HepG2 (cell line): ENCODE measurements at regions not wholly inside any gene's neighbourhood (a gene's known extent, or its start where the extent isn't known, plus 50 kb on each side); places are given as distances from the start of the nearest gene placed in this dataset.

Experiments
- ATAC-seq: fragments of 200-7000 bp; cut with Tn5 transposase; 3 replicates; pipeline ENCODE4 v1.9.1; 2020; ENCODE audit warnings: mild to moderate bottlenecking, moderate library complexity
- BruUV-seq: library from RNA; stranded (reverse); fragments of 400-500 nt; replicated peaks from 2 replicates; lab custom pipeline; 2021; lab: Mats Ljungman, UMichigan
- CTCF ChIA-PET: fragments of 300-600 bp; formaldehyde crosslinking; extraction: SDS; loops from one replicate; lab custom pipeline; 2021; ENCODE audit warnings: low total read pairs, inconsistent platforms, low intra/inter-chr PET ratio; lab: Yijun Ruan, JAX
- POLR2A ChIA-PET: fragments of 350-600 bp; sonication (Branson Sonifier 250); formaldehyde crosslinking; loops from one replicate; lab custom pipeline; 2020; ENCODE audit warnings: antibody characterized with exemption, inconsistent platforms; lab: Yijun Ruan, JAX
- DNase-seq: peaks from one replicate; pipeline ENCODE4 v3.0.0-alpha.2; 2015; ENCODE audit warnings: low spot score
- FAIRE-seq: peaks from 3 replicates; lab custom pipeline; 2011; peaks lifted over from hg19 to GRCh38; lab: Jason Lieb, UNC
- H2AFZ ChIP-seq: one replicate; pipeline ENCODE4 v1.6.1; 2011; ENCODE audit warnings: low read length, inconsistent platforms
- H3K27ac ChIP-seq: fragments of 300-600 bp; 3 replicates; pipeline ENCODE4 v1.8.0; 2011; ENCODE audit warnings: mixed run types, mild to moderate bottlenecking, mixed read lengths, low read length, inconsistent platforms; ENCODE audit not compliant: insufficient read depth; ENCODE audit errors: extremely low read length
- H3K27me3 ChIP-seq, 2 experiments: fragments of 200-600 bp in 1 of 2; 2 replicates in 1 of 2; 3 replicates in 1 of 2; pipeline versions ENCODE4 v1.6.0 to v1.8.0; 2011; ENCODE audit warnings: low read length in 2 of 2, mild to moderate bottlenecking in 2 of 2, moderate library complexity in 2 of 2, inconsistent platforms in 1 of 2; ENCODE audit not compliant: insufficient read depth in 2 of 2, control insufficient read depth in 1 of 2
- H3K36me3 ChIP-seq, 2 experiments: fragments of 200-600 bp in 1 of 2; replicated peaks in 1 of 2; 2 replicates in 1 of 2; 3 replicates in 1 of 2; pipeline versions ENCODE4 v1.5.1 to v1.8.0; 2011; ENCODE audit warnings: low read length in 2 of 2, inconsistent platforms in 1 of 2; ENCODE audit not compliant: insufficient read depth in 2 of 2, control insufficient read depth in 1 of 2
- H3K4me1 ChIP-seq: 2 replicates; pipeline ENCODE4 v1.5.1; 2012; ENCODE audit warnings: low read length, inconsistent platforms; ENCODE audit not compliant: insufficient read depth
- H3K4me2 ChIP-seq: 2 replicates; pipeline ENCODE4 v1.6.0; 2011; ENCODE audit warnings: low read depth, low read length, inconsistent platforms
- H3K4me3 ChIP-seq, 3 experiments: fragments of 200-600 bp in 1 of 3; sonication (generic), shearing (Covaris generic) in 1 of 3; replicated peaks in 1 of 3; 2 replicates each; pipeline ENCODE4 v1.5.1; 2011 to 2016; ENCODE audit warnings: low read length in 3 of 3, inconsistent platforms in 2 of 3, low read depth in 2 of 3, mild to moderate bottlenecking in 2 of 3, control low read depth in 1 of 3, mixed read lengths in 1 of 3; ENCODE audit not compliant: insufficient read depth in 1 of 3
- H3K79me2 ChIP-seq: one replicate; pipeline ENCODE4 v1.6.1; 2011; ENCODE audit warnings: low read length, inconsistent platforms; ENCODE audit not compliant: insufficient read depth
- H3K9ac ChIP-seq: 2 replicates; pipeline ENCODE4 v1.6.0; 2011; ENCODE audit warnings: mild to moderate bottlenecking, low read depth, low read length, inconsistent platforms; ENCODE audit not compliant: insufficient read depth
- H3K9me3 ChIP-seq: 2 replicates; pipeline ENCODE4 v1.5.1; 2012; ENCODE audit warnings: mild to moderate bottlenecking, low read length
- H4K20me1 ChIP-seq: 2 replicates; pipeline ENCODE4 v1.6.0; 2011; ENCODE audit warnings: inconsistent platforms, mild to moderate bottlenecking, low read length, moderate library complexity; ENCODE audit not compliant: insufficient read depth
- ATF1 ChIP-seq: IDR thresholded peaks from 2 replicates; pipeline ENCODE4 v1.6.1; 2016; ENCODE audit warnings: mild to moderate bottlenecking, control low read depth
- GTF3A ChIP-seq: sonication (generic); formaldehyde crosslinking; conservative IDR thresholded peaks from 2 replicates; pipeline ENCODE4 v1.4.0; 2020; ENCODE audit warnings: mild to moderate bottlenecking, missing genetic modification reagents
- IKZF5 ChIP-seq: IDR thresholded peaks from 2 replicates; pipeline ENCODE4 v1.6.1; 2018; ENCODE audit warnings: missing genetic modification reagents, mild to moderate bottlenecking, missing compliant biosample characterization
- KAT2B ChIP-seq: fragments of 150-350 bp; IDR thresholded peaks from 2 replicates; pipeline ENCODE4 v1.6.1; 2014; ENCODE audit warnings: low read depth, low read length, borderline replicate concordance
- KAT7 ChIP-seq: IDR thresholded peaks from 2 replicates; pipeline ENCODE4 v1.6.1; 2018; ENCODE audit warnings: borderline replicate concordance, missing compliant biosample characterization
- ZMAT5 ChIP-seq: sonication (generic); formaldehyde crosslinking; IDR thresholded peaks from 2 replicates; pipeline ENCODE4 v1.5.0; 2020; ENCODE audit warnings: mild to moderate bottlenecking, low read depth, missing genetic modification reagents, borderline replicate concordance
- ZNF549 ChIP-seq: sonication (generic); formaldehyde crosslinking; IDR thresholded peaks from 2 replicates; pipeline ENCODE4 v1.5.0; 2020; ENCODE audit warnings: missing genetic modification reagents
- ZNF704 ChIP-seq: sonication (generic); formaldehyde crosslinking; IDR thresholded peaks from 2 replicates; pipeline ENCODE4 v1.8.1; 2023; ENCODE audit warnings: mild to moderate bottlenecking, inconsistent platforms, moderate library complexity, missing genetic modification reagents, borderline replicate concordance
- ZSCAN30 ChIP-seq: sonication (generic); formaldehyde crosslinking; IDR thresholded peaks from 2 replicates; pipeline ENCODE4 v1.5.0; 2020; ENCODE audit warnings: mild to moderate bottlenecking, missing genetic modification reagents
- WGBS: methylation state at CpG from one replicate; pipeline ENCODE4 v1.1.6; 2017; ENCODE audit warnings: low lambda C conversion rate; 5-methylcytosine and 5-hydroxymethylcytosine counted together
- in situ Hi-C: cut with HindIII; loops from 2 replicates; pipeline ENCODE4 v1.10.0; 2017; ENCODE audit warnings: low pct_unique_long_range_greater_than_20kb; ENCODE audit not compliant: extremely low pct_ligation_motif_present
- intact Hi-C: fragments of 100-400 bp; cut with micrococcal nuclease; formaldehyde crosslinking; loops from one replicate; pipeline ENCODE4 v1.10.0; 2022; ENCODE audit not compliant: unreplicated experiment

- Histone ChIP-seq H3K27ac (no peak overlapping the region), H3K79me2 (peaks cover 12% of the 10 kb centered on the region), H3K9ac (no peak overlapping the region), H3K27me3 (no peaks in the 10 kb centered on the region), H3K9me3 (no peaks in the 10 kb centered on the region), H3K4me3 (no peak overlapping the region), H2AFZ (no peak overlapping the region), H3K36me3 (no peaks in the 10 kb centered on the region), H3K4me2 (no peak overlapping the region), H4K20me1 (no peaks in the 10 kb centered on the region), H3K4me1 (peaks cover 12% of the 10 kb centered on the region)
- ATAC-seq: no peak
- intact Hi-C loops: no loop called here
- BruUV-seq: no TSS peak
- in situ Hi-C loops: loop anchor here (5.0 to 10.0 kb wide), 2 partner anchors 88 to 171 kb away; no protein-coding TSS in a partner anchor
- no peak for DNase-seq
- CTCF ChIA-PET: no interaction called here
- no peak for FAIRE-seq
- POLR2A ChIA-PET: no interaction called here
- WGBS: 99% methylated on average over 3 of the region's 3 CpGs
- TF ChIP-seq ATF1 (CRISPR knock-in tag) (no peak), ZMAT5 (CRISPR knock-in tag) (no peak), ZNF549 (CRISPR knock-in tag) (no peak), KAT7 (CRISPR knock-in tag) (no peak), IKZF5 (CRISPR knock-in tag) (no peak), ZSCAN30 (CRISPR knock-in tag) (no peak), GTF3A (no peak), KAT2B (no peak), ZNF704 (CRISPR knock-in tag) (no peak)
Observed at GRCh38 chr9:130774183-130774582, 60.9 kb upstream of the ABL1 start.
